ENCODE measurements at regions not wholly inside any gene's neighbourhood (a gene's known extent, or its start where the extent isn't known, plus 50 kb on each side); places are given as distances from the start of the nearest gene placed in this dataset.
"Not testable (repeated sequence)": the region's sequence is repeated elsewhere in the genome, so short reads cannot be mapped to it uniquely, and the experiment has no call there.

GRCh38 chr18:1746131-1746530 is 825.2 kb downstream of the METTL4 start:
- DNase-seq = no peak

DNA sequence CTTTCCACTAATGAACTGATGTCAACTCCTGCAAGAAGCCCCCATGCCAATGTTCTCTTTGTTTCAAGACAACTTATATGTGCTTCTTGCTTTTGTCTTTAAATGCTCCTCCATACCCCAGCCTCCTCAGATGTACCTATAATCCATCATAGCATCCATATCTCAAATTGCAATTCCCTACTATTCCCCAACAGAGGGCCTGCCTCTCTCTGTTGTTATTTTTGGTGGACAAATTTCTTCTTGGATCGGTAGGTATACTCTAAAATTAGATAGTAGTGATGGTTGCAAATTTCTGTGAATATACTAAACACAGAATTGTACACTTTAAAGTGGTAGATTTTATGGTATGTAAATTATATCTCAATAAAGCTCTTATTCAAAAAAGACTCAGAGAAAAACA is 820.1 kb downstream of the METTL4 start:
- DNase-seq = no peak

DNA sequence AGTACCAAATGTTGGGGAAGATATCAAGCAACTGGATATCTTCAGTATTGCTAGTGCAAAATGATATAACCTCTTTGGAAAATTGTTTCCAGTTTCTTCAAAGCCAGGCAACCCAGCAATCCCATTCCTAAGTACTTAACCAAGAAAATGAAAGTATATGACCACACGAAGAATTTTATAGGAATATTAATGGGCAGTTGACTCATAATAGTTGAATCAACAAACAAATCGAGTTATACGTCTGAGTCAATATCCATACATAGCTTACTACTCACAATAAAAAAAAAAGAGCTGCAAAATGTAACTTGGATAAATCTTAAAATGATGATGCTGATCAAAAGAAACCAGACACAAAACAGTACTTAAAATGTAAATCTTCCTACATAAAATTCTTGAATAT is 810.4 kb downstream of the METTL4 start:
- no peak for DNase-seq

- no peak for DNase-seq
Observed at GRCh38 chr18:1774261-1774660, 797.0 kb downstream of the METTL4 start.

DNA sequence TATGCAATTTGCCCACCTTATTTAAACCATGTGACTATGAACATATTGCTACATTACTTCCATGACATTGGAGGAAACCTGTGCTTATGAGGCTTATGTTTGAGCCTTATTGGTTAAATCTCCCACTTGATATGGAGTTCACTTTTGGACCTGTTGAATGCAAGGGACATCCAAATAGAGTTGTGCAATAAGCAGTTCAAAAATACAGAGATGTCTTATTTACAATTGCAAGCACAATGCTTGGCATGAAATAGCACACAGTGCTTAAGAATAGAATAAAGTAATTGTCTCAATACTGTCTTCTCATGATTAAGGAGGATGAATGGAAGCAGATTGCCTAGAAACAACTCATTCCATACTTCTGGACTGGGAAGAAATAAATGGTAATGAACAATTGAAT is 793.5 kb downstream of the METTL4 start:
- DNase-seq = no peak

GRCh38 chr18:1778496-1779178 is 792.7 kb downstream of the METTL4 start:
- no peak for DNase-seq

GRCh38 chr18:1779587-1779986 is 791.7 kb downstream of the METTL4 start:
- no peak for DNase-seq

DNA sequence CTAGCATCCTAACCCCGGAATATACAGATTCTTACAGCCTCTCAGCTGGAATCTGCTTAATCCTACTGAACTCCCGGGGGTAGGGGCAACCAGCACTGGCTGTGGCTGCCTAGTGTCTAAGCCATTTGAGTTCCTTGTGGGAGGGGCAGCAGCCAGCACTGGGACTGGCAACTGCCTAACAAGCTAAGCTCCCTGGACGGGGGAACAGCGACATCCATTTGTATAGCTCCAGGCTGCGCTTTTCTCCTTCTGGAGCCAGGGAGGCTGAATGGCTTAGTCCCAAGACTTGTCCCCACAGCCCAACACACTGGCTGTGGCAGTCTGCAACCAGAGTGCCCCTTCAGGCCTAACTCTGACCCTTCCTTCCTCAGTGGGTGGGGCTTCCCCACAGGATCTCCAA is 787.2 kb downstream of the METTL4 start:
- no peak for DNase-seq

DNA sequence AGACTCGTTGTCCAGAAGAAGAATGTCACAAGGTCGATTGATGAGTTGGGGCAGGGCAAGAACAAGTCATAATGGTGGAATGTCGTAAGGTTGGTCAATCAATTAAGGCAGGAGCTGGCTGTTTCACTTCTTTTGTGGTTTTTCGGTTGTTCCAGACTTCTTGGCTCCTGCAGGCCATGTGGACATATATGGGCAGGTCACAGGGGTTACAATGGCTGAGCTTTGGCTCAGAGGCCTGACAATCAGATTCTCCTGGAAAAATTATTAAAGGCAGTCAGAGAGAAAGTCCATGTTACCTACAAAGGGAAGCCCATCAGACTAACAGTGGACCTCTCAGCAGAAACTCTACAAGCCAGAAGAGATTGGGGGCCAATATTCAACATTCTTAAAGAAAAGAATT is 785.3 kb downstream of the METTL4 start:
- DNase-seq = not testable (repeated sequence)

DNA sequence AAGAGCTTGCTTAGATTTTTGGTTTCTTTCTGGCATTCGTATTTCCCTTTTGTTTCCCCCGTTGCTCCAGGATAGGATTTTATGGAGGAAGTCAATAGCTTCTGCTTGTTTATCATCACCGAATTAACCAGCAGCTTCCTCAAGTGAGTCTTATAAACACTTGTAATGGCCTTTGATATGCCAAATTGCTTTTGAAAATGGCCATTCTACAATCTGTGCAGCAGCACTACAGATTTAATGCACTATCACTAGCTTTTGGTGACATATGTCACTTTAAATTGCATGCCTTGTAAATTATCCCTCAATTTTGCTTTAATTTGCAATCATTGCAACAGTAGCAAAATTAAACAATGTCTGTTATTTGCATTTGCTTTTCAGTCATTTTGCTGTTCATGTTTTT is 774.7 kb downstream of the METTL4 start:
- no peak for DNase-seq

DNA sequence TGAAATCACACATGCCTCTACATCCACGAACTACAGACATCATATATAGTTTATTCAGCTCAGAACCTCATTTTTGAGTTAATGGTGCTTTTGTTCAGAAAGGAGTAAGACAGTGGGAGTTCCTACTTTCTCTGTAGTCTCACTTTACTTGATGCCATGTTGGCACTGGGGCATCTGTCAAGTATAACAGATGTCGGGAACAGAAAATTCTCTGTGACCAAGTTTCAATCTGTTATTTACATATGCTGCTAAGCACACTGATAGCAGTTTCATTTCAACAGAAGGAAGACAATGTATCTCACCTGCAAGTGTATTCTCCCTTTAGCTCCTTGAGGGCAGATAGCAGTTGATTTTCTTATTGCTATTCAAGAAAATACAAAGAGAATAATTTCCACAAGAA is 774.1 kb downstream of the METTL4 start:
- DNase-seq = no peak

GRCh38 chr18:1805521-1805920 is 765.8 kb downstream of the METTL4 start:
- DNase-seq = no peak

DNA sequence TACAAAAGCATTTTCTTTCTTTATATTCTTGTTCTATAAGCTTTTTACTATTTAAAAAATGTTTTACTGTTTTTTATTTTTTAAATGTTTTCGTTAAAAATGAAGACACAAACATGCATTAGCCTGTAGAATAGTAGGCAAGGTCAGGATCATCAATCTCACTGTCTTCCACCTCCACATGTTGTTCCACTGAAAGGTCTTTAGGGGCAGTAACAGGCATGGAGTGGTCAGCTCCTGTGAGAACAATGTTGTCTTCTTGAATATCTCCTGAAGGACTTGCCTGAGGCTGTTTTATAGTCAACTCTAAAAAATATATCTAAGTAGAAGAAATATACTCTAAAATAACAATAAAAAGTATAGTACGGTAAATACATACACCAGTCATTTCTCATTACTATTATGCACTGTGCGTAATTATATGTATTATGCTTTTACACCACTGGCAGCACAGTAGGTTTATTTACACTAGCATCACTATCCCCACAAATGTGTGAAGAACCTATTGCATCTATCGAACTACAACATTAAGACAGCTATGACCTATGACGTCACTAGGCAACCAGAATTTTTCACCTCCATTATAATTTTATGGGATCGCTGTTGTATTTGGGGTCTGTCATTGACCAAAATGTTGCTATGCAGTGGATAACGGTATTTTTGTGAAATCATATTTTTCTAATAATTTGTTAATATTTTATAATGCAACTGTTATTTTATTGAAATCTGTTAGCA is 764.3 kb downstream of the METTL4 start:
- no peak for DNase-seq

DNA sequence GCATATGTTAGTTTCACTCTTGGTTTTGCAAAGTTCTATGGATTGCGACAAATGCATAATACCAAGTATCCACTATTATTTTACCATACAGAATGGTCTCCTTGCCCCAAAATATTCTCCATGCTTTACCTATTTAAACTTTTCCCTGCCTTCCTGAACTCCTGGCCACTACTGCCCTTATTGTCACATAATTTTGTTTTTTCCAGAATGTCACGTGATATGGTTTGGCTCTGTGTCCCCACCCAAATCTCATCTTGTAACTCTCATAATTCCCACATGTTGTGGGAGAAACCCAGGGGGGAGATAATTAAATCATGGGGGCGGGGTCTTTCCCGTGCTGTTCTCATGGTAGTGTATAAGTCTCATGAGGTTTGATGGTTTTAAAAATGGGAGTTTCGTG is 760.0 kb downstream of the METTL4 start:
- no peak for DNase-seq

DNA sequence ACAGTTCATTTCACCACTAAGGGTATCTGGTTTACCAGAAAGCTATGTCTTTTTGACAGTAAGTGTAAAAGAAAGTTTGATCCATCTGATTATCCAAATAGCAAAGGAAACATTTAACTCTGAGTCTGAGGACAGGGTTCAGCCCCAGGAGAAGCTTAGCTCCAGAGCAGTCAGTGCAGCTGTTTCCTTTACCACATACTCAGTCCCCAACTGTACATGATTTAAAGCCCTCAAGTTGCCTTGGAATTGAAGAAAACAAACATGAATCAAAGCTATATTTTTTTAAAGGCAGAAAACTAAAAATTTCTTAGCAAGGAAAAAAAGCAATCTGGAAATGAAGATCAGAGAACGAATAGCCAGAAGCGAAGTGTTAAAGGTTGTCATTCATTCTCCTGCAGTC is 746.0 kb downstream of the METTL4 start:
- DNase-seq = no peak

DNA sequence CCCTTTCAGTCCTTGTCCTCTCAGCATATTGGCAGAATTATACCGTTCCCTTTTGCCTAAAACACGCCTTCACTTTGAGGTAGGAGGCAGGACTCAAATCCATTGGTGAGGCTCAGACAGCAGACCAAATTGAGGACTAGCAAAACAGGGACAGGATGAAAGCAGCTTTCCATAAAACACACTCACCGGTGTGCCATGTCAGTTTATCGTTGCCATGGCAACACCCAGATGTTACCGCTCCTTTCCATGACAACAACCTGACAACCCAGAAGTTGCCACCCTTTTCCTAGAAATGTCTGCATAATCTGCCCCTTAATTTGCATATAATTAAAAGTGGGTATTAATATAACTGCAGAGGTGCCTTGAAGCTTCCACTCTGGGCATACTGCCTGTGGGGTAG is 730.4 kb downstream of the METTL4 start:
- DNase-seq = no peak

DNA sequence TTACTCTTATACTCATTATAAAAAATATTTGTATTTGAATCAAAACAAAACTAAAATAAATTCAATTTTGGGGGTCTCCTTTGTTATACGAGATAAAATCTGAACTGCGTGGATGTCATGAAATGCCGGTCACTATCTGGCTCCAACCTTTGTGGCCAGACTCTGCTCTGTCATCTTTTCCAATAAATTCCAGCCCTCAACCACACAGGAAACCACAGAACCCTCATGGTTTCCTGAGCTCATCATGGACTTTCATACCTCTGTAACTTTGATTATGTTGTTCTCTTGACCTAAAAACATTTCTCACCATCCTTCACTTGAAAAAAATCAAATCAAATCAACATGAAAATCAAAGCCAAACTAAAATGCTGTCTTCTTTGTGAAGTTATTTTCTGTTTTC is 724.7 kb downstream of the METTL4 start:
- DNase-seq = no peak

DNA sequence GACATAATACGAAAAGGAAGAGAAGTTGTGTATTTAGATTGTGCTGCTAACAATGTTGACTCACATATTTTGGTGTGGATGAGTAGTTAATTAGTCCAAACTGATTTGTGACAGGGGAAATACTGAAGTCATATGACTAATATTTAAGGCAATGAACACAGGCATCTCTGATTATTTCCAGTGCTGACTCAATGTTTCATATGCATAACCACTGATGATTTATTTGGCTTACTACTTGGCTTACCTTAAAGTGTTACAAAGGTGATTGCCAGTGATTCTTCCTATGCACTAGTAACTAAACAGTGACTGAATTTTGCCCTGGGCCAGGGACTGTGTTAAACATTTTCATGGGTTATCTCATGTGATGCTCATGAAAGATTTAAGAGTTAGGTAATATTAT is 722.6 kb downstream of the METTL4 start:
- DNase-seq = no peak

GRCh38 chr18:1849386-1849785 is 721.9 kb downstream of the METTL4 start:
- no peak for DNase-seq

DNA sequence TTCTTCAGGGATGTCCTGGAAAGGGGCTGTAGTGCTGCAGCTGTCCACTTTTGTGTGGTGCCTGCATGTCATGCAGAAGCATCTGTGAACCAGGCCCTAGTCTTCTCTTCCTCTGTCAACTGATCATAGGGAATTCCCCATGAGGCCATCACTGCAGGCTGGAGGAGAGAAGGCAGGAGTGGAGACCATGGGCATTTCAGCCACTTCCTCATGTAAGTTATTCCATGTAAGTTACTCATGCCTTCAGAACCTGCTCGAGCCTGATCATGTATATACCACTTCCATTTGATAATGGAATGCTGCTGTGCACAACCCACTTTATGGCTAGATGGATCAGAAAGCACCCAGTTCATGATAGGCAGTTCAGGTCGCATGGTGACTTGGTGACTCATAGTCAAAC is 714.0 kb downstream of the METTL4 start:
- not testable (repeated sequence) for DNase-seq

GRCh38 chr18:1861473-1861872 is 709.8 kb downstream of the METTL4 start:
- no peak for DNase-seq

- DNase-seq = no peak
Observed at GRCh38 chr18:1865869-1866268, 705.4 kb downstream of the METTL4 start.

DNA sequence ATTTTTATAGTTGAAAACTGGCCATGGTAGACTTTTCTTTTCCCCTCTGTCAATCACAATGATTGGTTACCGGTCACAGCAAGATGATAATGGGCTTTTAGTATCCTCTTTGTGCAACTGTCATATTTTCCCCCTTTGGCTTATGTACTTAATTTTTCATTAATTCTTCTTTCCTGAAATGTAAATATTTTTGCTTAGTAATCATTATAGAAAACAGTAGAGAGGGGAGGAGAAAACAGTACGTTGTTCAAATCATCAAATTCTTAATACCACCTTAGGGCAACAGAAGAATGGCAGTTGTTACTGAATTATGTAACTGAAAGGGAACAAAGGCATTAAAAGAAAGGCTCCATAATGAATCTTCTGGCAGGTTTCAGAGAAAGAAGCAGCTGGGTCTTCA is 699.0 kb downstream of the METTL4 start:
- no peak for DNase-seq

DNA sequence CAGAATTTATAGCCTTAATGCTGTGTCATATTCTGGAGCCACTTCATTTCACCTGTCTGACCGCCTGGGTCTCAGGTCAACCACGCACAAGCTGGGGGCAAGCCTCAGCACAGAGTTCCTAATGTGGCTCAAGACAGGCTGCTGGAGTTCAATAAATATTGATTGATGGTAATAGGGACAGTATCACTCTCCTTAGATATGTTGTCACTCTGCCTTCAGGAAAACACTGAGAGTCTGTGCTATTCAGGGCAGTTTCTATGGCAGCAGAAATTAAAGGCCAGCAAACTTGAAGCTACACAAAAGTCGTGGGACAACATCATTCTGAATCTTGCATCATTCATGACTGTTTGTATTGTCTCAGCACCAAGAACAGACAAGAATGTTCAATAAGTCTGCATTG is 696.1 kb downstream of the METTL4 start:
- DNase-seq = no peak

DNA sequence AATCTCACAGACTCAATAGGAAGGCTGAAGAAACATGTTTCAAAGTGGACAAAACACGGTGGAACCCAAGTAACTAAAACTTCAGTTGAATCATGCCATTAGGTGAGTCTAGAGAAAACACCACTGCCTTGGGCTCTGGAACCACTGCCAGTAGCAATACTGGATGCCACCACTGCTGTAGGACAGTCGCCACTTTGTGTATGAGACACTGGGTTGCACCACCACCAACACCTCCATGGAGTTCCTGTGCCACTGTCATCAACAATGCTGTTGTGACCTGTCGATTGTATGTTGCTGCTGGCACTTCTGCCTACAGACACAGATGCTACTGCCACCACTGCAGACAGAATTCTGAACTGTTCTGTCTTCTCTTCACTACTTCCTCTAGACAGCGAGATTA is 686.7 kb downstream of the METTL4 start:
- no peak for DNase-seq

Measured in femur (tissue), 1 donor.